Glomerular visceral epithelial cell (primary cell): ENCODE measurements at regions not wholly inside any gene's neighbourhood (a gene's known extent, or its start where the extent isn't known, plus 50 kb on each side); places are given as distances from the start of the nearest gene placed in this dataset.
"Not testable (repeated sequence)": the region's sequence is repeated elsewhere in the genome, so short reads cannot be mapped to it uniquely, and the experiment has no call there.

Experiments used
- DNase-seq: peaks from one replicate; pipeline ENCODE4 v3.0.0-alpha.2; 2016; ENCODE audit errors: extremely low spot score

DNA sequence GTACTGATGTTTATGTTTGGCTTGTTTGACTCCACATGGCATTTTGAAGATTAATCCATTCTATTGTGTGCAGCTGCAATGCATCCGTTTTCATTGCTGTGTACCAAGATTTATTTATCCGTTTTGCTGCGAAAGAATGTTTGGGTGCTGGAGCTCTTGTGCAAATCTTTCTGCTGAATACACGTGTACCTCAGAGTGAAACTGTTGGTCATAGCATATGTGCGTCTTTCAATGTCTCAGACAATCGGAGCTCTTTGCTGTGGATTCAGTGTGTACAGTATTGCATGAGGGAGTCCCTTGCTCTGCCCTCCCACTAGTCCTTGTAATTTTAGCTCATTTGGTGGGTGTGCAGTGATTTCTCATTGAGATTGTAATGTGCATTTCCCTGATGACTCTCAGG, 545.4 kb downstream of the TBC1D22A start:
- DNase-seq, result no peak

DNA sequence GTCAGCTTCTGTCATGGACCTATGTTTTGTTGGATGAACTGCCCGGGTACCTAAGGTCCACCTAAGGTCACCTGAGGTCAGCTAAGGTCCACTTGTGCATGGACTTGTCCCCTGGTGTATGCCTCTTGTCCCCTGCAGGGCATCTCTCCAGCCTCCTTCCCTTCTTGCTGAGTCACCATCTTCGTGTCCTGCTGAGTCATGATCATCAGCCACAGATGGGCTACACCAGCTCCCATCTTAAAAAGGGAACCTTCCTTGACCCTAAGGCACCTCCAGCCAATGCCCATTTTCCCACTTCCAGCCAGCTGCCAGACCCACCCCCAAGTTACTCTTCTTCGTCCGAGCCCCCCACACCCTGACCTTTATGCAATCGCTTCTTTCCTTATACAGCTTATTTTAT, 544.9 kb downstream of the TBC1D22A start:
- no peak for DNase-seq

DNA sequence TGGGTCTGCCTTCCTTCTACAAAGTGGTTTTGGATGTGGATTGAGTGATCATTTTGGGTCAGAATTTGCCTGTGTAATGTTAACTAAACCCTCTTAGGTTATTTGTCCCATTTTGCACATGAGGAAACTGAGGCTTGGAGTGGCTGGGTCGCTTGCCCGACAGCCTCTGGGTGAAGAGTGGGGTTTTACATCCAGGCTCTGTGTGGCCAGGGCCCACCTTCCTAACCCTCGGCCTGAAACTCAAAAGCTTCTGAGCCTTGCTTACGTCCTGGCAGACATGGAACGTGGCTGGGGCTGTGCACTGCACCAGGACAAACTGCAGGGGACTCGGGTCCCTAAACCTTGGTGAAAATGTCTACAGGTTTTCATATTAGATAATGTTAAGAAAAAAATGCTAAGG, 542.4 kb downstream of the TBC1D22A start:
- DNase-seq, result no peak

DNA sequence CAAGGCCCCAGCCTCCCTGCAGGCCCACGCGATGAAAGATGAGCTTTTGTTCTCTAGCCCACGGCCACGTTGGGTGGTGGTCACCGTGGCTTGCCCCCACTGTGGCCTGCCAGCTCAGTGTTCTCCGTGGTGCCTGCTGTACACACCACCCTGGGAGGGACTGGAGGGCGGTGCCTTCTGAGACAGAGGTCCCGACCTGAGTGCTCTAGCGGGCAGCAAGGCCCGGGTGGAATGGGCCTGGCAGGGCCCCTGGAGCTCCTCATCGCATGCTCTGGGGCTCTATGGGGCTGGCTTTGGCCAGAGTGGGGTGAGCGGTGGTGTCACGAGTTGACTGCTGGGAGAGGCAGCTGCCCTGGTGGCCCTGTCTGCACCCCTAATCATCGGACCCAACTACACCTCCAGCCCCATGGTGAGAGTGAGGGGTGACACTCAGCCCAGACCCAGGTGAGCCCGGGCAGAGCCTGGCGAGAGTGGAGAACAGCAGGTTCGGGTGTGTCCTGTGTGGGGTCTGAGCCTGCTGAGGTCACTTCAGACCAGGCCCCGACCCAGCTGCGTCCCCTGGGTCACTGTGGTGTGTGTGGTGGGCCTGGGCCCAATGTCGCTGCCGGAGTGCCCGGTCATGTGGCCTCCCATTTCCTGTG, 541.9 kb downstream of the TBC1D22A start:
- no peak for DNase-seq

DNA sequence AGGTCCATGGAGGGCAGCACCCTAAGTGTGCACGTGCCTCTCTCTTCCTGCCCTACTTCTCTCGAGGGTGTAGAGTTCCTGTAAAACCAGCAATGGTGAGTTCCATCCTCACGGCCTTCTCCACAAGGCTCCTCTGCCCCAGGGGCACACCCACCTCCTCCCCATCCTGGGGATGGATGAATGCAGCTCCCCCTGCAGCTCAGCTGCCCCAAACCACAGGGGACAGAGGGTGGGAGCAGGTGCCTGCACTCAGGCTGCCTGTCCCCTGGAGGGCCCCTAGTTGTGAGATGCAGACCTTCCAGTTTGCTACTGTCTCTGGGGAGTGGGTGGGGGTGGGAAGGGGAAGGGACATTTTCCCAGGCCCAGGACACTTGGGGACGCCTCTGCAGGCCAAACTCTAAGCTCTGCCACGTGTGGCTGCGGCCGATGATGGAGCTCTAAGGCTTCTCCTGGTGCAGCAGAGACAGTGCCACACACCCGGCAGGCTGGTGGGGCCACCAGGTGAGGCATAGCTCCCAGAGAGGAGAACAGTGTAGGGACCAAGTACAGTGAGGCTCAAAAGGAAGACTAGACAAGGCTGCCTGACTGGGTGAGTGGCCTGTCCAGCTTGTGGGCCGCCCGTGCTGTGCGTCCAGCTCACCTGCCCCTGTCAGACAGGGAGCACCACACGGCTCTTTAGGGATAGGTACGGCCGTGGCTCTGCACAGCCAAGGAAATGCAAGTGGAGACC, 540.9 kb downstream of the TBC1D22A start:
- no peak for DNase-seq

DNA sequence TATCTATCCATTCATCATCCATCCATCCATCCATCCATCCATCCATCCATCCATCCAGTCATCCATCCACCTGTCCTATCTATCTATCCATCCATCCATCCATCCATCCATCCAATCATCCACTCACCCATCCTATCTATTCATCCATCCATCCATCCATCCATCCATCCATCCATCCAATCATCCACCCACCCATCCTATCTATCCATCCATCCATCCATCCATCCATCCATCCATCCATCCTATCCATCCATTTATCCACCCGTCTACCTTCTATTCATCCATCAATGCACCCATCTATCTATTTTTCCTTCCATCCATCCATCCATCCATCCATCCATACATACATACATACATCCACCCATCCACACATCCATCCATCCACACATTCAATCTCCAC, 540.1 kb downstream of the TBC1D22A start:
- DNase-seq, result not testable (repeated sequence)

DNA sequence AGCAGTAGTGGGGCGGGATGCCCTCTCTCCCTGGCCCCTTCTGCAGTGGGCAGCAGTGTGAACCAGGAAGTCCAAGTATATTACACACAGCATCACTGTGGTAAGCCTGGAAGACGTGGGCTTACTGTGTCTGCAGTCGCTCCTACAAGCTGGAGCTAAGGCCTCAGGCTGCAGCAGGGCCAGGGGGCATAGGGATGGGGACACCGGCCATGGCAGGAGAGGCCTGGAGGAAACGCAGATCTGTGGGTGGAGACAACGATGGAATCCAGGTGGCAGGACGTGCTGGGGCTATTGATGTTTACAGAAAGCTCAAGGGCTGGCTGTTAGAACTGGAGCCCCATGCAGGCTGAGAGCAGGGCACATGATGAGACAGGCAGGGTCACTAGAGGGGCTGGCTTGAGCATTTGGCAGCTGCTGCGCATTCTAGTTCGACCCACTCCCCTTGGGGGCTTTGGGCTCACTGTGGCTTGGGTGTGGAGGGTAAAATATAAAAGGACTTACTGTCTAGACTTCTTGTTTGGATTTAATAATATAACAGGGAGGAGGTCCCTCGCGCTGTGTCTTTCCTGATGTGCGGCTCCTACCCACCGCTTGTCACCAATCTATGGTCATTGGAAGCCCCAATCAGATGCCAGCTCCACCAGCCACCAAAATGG, 539.5 kb downstream of the TBC1D22A start:
- no peak for DNase-seq

DNA sequence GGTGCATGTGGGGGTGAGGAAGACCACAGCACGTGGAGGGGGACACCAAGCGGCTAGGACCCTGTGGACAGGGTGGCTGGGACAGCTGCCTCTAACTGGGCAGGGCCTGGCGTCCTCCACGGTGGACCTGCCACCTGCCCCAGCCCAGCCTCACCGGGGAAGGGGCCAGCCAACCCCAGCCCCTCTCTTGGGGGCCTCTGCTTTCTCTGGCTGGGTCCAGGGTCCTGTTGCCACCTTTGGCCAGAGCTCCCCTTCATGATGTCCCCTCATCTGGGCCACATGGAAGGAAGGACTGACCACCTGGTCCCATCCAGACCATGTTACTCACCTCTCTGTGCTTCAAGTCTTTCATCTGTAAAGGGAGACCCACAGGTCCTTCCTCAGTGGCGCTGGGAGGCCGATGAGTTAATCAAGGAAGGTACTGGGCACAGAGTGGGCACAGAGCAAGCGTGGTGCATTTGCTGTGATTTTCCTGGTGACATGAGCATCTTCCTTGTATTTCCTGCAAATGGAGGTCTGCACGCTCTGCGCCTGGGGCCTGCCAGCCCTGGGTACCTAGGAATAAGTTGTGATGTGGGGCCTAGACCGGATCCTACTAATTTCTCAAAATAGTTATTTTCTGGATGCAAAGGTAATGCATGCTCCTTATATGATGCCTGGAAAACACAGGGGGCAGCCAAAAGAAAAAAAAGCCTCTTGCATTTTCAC, 538.4 kb downstream of the TBC1D22A start:
- DNase-seq, result no peak

DNA sequence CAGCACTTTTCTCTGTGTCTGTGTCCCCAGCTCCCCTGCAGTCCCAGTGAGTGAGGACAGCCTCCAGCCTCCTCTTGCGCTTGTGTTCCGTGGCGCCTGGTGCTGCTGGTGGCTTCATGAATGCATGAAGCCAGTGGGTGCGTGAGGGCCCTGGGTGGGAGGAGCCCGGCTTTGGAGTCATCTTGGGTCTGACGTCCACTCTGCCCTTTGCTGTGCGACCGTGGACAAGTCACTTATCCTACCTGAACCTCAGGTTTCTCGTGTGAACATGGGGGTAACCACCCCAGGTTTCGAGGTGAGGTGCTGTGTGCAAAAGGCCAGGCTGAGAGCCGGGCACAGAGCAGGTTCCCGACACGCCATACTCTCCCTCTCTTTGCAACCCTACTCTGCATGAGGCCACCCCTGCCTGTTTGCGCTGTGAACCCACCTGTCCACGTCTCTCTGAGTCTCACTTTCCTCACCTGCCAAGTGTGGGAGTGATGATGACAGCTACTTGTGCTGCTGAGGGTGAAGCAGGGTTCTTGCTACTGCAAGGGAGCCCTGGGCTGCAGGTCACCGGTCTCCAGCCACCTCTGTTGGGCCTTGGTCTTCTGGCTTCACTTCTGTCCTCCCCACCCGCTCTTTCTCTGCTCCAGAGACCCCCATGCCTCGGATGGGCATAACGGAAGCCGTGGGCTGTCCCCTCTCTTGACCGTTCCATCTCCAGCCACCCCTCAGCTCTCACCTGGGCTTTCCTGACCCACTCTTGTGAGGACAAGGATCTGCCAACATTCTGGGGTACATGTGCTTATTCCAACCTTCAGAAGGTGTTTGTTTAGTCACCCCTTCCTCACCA, 537.6 kb downstream of the TBC1D22A start:
- no peak for DNase-seq

DNA sequence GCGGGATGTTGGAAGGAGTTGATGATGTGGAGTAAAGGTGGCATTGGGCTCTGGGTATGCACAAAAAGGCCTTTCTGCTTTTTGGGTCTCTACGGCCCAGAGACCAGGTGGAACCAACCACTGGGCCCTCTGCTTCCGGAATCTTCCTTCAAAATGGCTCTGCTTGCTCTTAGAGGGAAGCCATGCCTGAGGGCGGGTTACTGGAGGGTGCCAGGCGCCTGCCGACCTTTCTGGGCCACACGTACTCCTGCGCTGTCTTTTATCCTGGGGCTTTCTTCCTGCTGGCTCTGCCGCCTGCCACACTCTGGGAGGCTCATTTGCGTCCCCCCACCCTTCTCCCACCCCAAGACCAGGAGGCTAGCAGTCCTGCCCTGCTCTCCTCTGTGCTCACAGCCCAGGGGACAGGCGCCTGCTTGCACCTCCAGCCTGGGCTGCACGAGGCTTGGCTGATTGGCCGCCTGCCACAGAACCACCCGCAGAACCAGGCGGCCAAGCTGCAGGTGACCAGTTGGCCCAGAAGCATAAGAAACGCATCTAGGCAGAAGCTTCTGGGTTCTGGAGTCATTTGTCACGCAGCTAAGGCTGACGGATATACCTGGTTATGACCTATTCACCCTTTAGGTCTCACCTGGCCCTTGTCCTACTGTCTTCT, 536.9 kb downstream of the TBC1D22A start:
- no peak for DNase-seq

DNA sequence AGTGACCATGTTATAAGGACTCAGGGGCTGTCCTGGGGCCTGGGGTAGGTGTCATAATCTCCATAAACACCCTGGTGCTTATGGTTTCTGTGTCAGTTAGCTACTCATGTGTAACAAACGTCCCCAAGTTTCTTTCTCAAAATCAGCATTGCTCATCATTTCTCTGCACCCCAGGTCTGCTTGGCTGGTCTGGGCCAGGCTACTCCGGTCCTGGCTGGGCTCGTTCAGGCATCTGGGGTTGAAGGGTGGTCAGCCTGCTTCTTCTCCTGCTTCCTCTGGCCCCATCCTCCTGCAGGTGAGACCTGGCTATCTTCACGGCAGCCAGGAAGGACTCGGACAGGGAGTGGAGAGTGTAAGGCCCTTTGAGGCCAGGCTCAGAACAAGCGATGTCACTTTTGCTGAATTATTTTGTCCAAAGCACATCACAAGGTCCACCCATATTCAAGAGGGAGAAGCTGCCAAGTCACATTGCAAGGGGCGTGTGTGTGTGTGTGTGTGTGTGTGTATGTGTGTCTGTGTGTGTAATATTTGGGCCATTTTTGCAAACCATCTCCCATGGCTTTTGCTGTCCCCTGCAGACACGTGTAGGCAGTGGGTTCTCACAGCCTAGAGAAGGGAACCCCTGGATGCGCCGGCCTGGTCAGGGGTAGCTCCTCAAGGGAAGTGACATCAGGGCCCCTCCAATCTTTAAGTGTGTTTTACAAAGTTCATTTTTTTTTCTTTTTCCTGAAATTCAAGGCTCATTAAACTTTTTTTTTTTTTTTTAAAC, 535.8 kb downstream of the TBC1D22A start:
- DNase-seq, result no peak

DNA sequence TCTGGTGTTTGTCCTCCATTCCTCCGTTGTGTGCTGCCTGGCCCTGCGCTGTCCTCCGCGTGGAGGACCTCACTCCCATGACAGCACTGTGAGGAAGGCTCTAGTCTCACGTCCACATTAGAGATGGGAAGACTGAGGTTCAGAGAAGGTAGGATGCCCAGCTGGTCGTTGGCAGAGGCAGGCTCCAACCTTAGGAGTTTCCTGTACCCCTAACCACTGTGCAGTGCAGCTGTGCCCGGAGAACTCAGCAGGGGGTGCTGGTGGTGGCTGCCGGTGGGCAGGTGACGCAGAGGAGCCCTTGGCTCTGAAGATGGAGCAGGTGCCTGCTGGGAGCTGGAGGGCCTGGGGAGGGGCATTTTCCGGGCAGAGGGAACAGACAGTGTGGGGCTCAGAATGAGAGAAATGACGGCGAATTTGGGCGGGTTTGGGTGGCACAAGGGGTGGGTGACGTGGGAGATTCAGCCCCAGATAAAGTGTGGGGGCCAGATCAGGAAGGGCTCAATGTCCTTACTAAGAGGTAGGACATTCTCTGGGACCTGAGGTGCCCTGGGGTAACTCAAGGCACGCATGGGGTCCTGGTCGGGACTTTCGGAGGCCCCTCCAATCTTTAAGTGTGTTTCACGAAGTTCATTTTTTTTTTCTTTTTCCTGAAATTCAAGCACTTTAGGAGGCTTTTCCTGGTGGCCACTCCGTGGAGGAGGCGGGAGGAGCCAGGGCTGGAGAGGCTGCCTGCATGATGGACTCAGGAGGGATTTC, 535.0 kb downstream of the TBC1D22A start:
- no peak for DNase-seq

DNA sequence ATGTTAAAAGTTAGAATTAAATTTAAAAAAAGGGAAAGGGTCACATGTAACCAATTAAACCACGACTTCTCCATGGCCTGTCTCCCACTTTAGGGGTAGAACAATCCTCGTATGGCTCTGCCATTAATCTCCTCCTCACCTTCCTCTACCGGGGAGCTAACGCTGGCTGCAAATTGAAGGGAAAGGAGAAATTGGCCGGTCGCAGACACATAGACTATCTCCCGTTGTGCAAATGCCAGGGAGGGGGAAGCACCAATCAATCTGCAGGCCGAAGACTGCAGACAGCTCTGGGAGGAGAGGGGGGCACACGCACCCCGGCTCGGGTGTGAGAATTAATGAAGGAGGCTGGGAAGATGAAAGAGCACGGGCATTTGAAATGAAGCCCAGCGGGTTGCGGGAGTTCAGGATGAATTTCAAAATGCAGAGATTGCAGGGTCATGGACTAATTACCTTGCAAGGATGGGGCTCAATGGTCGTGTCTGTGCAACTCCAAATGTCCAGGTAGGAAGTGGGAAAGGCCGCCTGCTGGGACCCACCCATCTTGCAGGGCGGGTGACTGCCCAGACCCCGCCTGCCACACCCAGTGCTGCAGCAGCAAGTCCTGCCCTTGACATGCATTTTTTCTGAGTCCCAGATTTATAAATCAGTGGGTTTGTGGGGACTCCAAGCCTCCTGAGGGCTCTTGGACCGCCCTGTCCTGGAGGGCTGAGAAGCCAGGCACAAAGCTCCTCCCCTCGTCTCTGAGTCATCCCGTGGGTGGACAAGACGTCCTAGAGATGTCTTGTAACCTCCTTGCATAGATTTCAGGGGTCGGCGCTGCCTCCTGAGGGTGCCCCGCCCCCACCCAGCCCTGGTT, 534.2 kb downstream of the TBC1D22A start:
- DNase-seq, result no peak

DNA sequence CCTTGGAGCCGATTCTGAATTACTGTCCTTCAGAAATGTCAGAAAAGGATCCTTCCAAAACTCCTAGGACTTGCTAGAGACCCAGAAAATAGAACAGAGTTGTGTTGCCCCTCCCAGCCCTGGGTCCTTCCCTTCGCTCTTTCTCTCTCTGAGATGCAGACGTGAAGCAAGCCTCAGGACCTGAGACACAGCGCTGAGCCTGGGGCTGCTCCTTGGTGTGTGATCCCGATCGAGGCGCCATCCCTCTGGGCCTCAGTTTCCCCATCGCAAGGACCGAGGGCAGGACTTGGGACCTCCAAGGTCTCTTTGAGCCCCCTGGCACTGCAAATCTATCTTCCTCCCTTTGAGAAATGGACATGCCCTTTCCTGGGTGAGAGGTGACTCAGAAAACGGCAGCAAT, 533.5 kb downstream of the TBC1D22A start:
- no peak for DNase-seq

DNA sequence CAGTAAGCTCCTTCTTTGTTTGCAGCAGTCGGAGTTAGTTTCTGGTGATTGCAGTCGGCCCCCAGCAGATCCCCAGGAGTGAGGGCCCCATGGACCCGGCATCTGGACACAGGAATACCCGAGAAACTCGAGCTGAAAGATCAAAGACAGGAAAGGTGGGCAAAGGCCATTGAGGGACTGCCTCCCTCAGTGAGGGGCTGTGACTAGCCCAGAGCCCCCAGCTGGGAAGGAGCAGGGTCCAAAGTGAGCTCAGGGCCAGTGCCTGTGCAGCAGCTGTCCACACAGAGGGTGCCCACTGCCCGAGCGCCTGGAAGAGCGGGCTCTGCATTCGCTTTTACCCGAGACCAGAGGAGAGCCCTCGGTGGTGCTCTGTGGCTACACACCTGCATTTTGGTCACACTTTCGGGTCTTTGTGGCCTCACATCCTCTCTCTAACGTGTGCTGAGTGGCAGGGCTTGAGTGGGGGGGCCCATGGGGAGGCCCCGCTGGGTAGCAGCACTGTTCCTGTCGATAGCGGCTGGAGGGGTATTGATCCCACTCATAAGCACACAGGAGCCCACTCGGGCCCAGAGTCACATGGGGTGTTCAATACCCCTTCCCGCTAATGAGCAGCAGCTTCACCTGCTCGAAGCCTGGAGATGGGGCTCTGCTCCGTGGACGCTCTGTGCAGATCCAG, 532.9 kb downstream of the TBC1D22A start:
- DNase-seq, result no peak

DNA sequence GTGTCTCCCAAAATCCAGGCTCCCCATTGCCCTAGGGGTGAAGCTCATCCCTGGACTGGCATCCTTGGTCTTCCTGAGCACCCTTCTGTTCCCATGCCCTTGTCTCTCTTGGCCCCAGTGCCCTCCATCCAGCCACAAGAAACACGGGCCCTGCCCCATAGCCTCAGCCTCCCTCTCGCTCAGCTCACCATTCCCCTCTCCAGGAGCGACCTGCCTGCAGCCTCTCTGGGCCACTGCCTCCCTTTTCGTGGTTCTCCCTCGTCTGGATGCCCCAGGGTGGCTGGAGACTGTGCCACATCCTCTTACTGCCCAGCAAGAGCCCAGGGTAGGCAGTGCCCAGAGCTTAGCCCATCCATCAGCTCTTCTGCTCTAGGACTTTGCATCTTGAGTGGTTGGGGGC, 532.1 kb downstream of the TBC1D22A start:
- DNase-seq, result no peak

DNA sequence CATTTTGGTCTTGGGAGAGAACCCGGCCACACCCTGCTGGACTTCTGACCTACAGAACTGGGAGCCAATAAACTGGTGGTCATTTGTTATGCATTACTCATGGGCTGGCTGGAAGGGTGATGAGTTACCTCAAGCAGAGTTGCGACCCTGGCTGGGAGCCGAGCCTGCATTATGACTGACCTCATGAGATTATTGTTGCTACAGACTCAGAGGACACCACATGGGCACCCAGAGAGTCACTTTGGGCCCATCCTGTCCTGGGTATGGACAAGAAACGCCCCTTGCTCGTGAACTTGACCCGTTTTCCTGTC, 531.7 kb downstream of the TBC1D22A start:
- DNase-seq, result no peak
